Activated naive CD4-positive, alpha-beta T cell treated with anti-CD3 and anti-CD28 coated beads for 36 hours (primary cell): ENCODE measurements at regions not wholly inside any gene's neighbourhood (a gene's known extent, or its start where the extent isn't known, plus 50 kb on each side); places are given as distances from the start of the nearest gene placed in this dataset.
"Not testable (repeated sequence)": the region's sequence is repeated elsewhere in the genome, so short reads cannot be mapped to it uniquely, and the experiment has no call there.

ENCODE experiments used
- CTCF ChIA-PET: fragments of 350-600 bp; sonication (Branson Sonifier 250); formaldehyde crosslinking; loops from one replicate; lab custom pipeline; 2021; ENCODE audit warnings: antibody characterized with exemption; lab: Charles Lee
- DNase-seq: peaks from one replicate; pipeline ENCODE4 v3.0.0-alpha.2; 2020
- H3K27ac Mint-ChIP-seq: one replicate; pipeline ENCODE4 v1.8.0; 2021; ENCODE audit warnings: mild to moderate bottlenecking, mixed read lengths
- H3K27me3 Mint-ChIP-seq: one replicate; pipeline ENCODE4 v1.8.0; 2021; ENCODE audit warnings: low read depth, mixed read lengths
- H3K36me3 Mint-ChIP-seq: one replicate; pipeline ENCODE4 v1.8.0; 2021; ENCODE audit warnings: low read depth, mixed read lengths
- H3K4me1 Mint-ChIP-seq: one replicate; pipeline ENCODE4 v1.8.0; 2021; ENCODE audit warnings: low read depth, mixed read lengths
- H3K4me3 Mint-ChIP-seq: one replicate; pipeline ENCODE4 v1.8.0; 2021; ENCODE audit warnings: mild to moderate bottlenecking, moderate library complexity, mixed read lengths
- H3K9me3 Mint-ChIP-seq: one replicate; pipeline ENCODE4 v1.8.0; 2021; ENCODE audit warnings: mixed read lengths
- intact Hi-C: fragments of 100-400 bp; cut with micrococcal nuclease; formaldehyde crosslinking; loops from one replicate; pipeline ENCODE4 v1.15.1; 2023

GRCh38 chr13:31594056-31594455 lies 145.3 kb upstream of the RXFP2 start:
- CTCF ChIA-PET: no interaction called here
- H3K4me3 Mint-ChIP-seq: no peak overlapping the region
- no peak for DNase-seq
- peaks cover 2% of the 10 kb centered on the region for H3K27me3 Mint-ChIP-seq
- H3K36me3 Mint-ChIP-seq: no peaks in the 10 kb centered on the region
- H3K4me1 Mint-ChIP-seq: no peaks in the 10 kb centered on the region
- H3K9me3 Mint-ChIP-seq: no peaks in the 10 kb centered on the region
- intact Hi-C loops: no loop called here
- H3K27ac Mint-ChIP-seq: no peak overlapping the region

- CTCF ChIA-PET: no interaction called here
- no peaks in the 10 kb centered on the region for H3K36me3 Mint-ChIP-seq
- no peak overlapping the region for H3K27ac Mint-ChIP-seq
- H3K27me3 Mint-ChIP-seq: peaks cover 2% of the 10 kb centered on the region
- no peak for DNase-seq
- no peaks in the 10 kb centered on the region for H3K4me1 Mint-ChIP-seq
- H3K4me3 Mint-ChIP-seq: no peak overlapping the region
- intact Hi-C loops: no loop called here
- H3K9me3 Mint-ChIP-seq: no peaks in the 10 kb centered on the region
Measured at GRCh38 chr13:31595563-31595962, 143.8 kb upstream of the RXFP2 start.

GRCh38 chr13:31598990-31599389 lies 140.3 kb upstream of the RXFP2 start:
- DNase-seq: no peak
- Mint-ChIP-seq H3K4me1 (no peaks in the 10 kb centered on the region), H3K27ac (no peak overlapping the region), H3K9me3 (no peaks in the 10 kb centered on the region), H3K27me3 (no peaks in the 10 kb centered on the region), H3K4me3 (no peak overlapping the region), H3K36me3 (no peaks in the 10 kb centered on the region)
- CTCF ChIA-PET: no interaction called here
- intact Hi-C loops: no loop called here

GRCh38 chr13:31605076-31605860 lies 134.1 kb upstream of the RXFP2 start:
- no peak for DNase-seq
- no peak overlapping the region for H3K27ac Mint-ChIP-seq

GRCh38 chr13:31607531-31607930 lies 131.8 kb upstream of the RXFP2 start:
- DNase-seq, intact Hi-C loops, CTCF ChIA-PET, H3K4me1 Mint-ChIP-seq, H3K9me3 Mint-ChIP-seq, H3K36me3 Mint-ChIP-seq, H3K27me3 Mint-ChIP-seq, H3K27ac Mint-ChIP-seq, H3K4me3 Mint-ChIP-seq: not testable (repeated sequence)

More at GRCh38 chr13:31605076-31605860, 134.1 kb upstream of the RXFP2 start:
- intact Hi-C loops: no loop called here
- Mint-ChIP-seq H3K36me3 (no peaks in the 10 kb centered on the region), H3K4me3 (no peak overlapping the region), H3K9me3 (no peaks in the 10 kb centered on the region), H3K4me1 (no peaks in the 10 kb centered on the region), H3K27me3 (no peaks in the 10 kb centered on the region)
- CTCF ChIA-PET: interaction anchor here (0.6 kb wide), 1 partner anchor 768 kb away, joined by 6 read pairs; no protein-coding TSS in a partner anchor

- CTCF ChIA-PET, DNase-seq: not testable (repeated sequence)
Measured at GRCh38 chr13:31608780-31609179, 130.5 kb upstream of the RXFP2 start.

GRCh38 chr13:31610270-31610998 lies 128.9 kb upstream of the RXFP2 start:
- no peaks in the 10 kb centered on the region for H3K36me3 Mint-ChIP-seq
- no peak for DNase-seq
- H3K4me3 Mint-ChIP-seq: no peak overlapping the region
- H3K27me3 Mint-ChIP-seq: no peaks in the 10 kb centered on the region
- no peaks in the 10 kb centered on the region for H3K4me1 Mint-ChIP-seq
- peaks cover 1% of the 10 kb centered on the region for H3K9me3 Mint-ChIP-seq
- H3K27ac Mint-ChIP-seq: no peak overlapping the region
- CTCF ChIA-PET: no interaction called here
- intact Hi-C loops: no loop called here

More at GRCh38 chr13:31608780-31609179, 130.5 kb upstream of the RXFP2 start:
- H3K27me3 Mint-ChIP-seq, intact Hi-C loops, H3K36me3 Mint-ChIP-seq, H3K4me1 Mint-ChIP-seq, H3K9me3 Mint-ChIP-seq, H3K4me3 Mint-ChIP-seq, H3K27ac Mint-ChIP-seq: not testable (repeated sequence)

GRCh38 chr13:31611214-31611613 lies 128.1 kb upstream of the RXFP2 start:
- intact Hi-C loops: no loop called here

GRCh38 chr13:31614073-31614472 lies 125.3 kb upstream of the RXFP2 start:
- no peak overlapping the region for H3K4me3 Mint-ChIP-seq
- intact Hi-C loops: no loop called here
- CTCF ChIA-PET: no interaction called here
- H3K36me3 Mint-ChIP-seq: no peaks in the 10 kb centered on the region
- H3K27me3 Mint-ChIP-seq: no peaks in the 10 kb centered on the region
- H3K9me3 Mint-ChIP-seq: peaks cover 1% of the 10 kb centered on the region
- no peak overlapping the region for H3K27ac Mint-ChIP-seq
- DNase-seq: no peak
- H3K4me1 Mint-ChIP-seq: no peaks in the 10 kb centered on the region

More at GRCh38 chr13:31611214-31611613, 128.1 kb upstream of the RXFP2 start:
- Mint-ChIP-seq H3K27me3 (no peaks in the 10 kb centered on the region), H3K4me1 (no peaks in the 10 kb centered on the region), H3K4me3 (no peak overlapping the region), H3K36me3 (no peaks in the 10 kb centered on the region), H3K27ac (no peak overlapping the region), H3K9me3 (peaks cover 1% of the 10 kb centered on the region)
- no peak for DNase-seq
- CTCF ChIA-PET: no interaction called here

- intact Hi-C loops: no loop called here
- no peaks in the 10 kb centered on the region for H3K27me3 Mint-ChIP-seq
- H3K4me3 Mint-ChIP-seq: no peak overlapping the region
- peaks cover 1% of the 10 kb centered on the region for H3K9me3 Mint-ChIP-seq
- DNase-seq: no peak
- no peak overlapping the region for H3K27ac Mint-ChIP-seq
- H3K4me1 Mint-ChIP-seq: no peaks in the 10 kb centered on the region
- CTCF ChIA-PET: no interaction called here
- no peaks in the 10 kb centered on the region for H3K36me3 Mint-ChIP-seq
Measured at GRCh38 chr13:31614704-31615103, 124.6 kb upstream of the RXFP2 start.

- H3K27ac Mint-ChIP-seq: no peak overlapping the region
- H3K36me3 Mint-ChIP-seq: no peaks in the 10 kb centered on the region
- no peaks in the 10 kb centered on the region for H3K27me3 Mint-ChIP-seq
- no peaks in the 10 kb centered on the region for H3K9me3 Mint-ChIP-seq
- CTCF ChIA-PET: no interaction called here
- no peak for DNase-seq
- H3K4me1 Mint-ChIP-seq: no peaks in the 10 kb centered on the region
- intact Hi-C loops: no loop called here
- no peak overlapping the region for H3K4me3 Mint-ChIP-seq
Measured at GRCh38 chr13:31625115-31625514, 114.2 kb upstream of the RXFP2 start.

GRCh38 chr13:31627097-31627845 lies 112.1 kb upstream of the RXFP2 start:
- CTCF ChIA-PET: no interaction called here
- Mint-ChIP-seq H3K4me1 (no peaks in the 10 kb centered on the region), H3K9me3 (no peaks in the 10 kb centered on the region), H3K27ac (no peak overlapping the region), H3K36me3 (no peaks in the 10 kb centered on the region), H3K4me3 (no peak overlapping the region), H3K27me3 (no peaks in the 10 kb centered on the region)
- DNase-seq: no peak
- intact Hi-C loops: no loop called here
